SK-N-SH (cell line): ENCODE measurements at regions not wholly inside any gene's neighbourhood (a gene's known extent, or its start where the extent isn't known, plus 50 kb on each side); places are given as distances from the start of the nearest gene placed in this dataset.

ENCODE experiments used
- CTCF ChIP-seq: fragments of 200-600 bp; sonication (generic); IDR thresholded peaks from 2 replicates; pipeline ENCODE4 v1.6.1; 2017; ENCODE audit warnings: antibody characterized with exemption, mild to moderate bottlenecking, moderate library complexity
- EP300 ChIP-seq, 2 experiments: IDR thresholded peaks; 2 replicates each; pipeline versions ENCODE4 v1.4.0 to v1.6.1; 2012; ENCODE audit warnings: borderline replicate concordance in 1 of 2, low read depth in 1 of 2, low read length in 1 of 2
- MXI1 ChIP-seq: IDR thresholded peaks from 2 replicates; pipeline ENCODE4 v1.6.1; 2012; ENCODE audit warnings: mild to moderate bottlenecking, low read depth, low read length, improper control_type of control experiment
- NRF1 ChIP-seq: IDR thresholded peaks from 2 replicates; pipeline ENCODE4 v1.6.1; 2012; ENCODE audit warnings: low read depth, mild to moderate bottlenecking, low read length
- RAD21 ChIP-seq: IDR thresholded peaks from 2 replicates; pipeline ENCODE4 v1.6.1; 2012; ENCODE audit warnings: mild to moderate bottlenecking, low read length
- RCOR1 ChIP-seq: fragments of 150-350 bp; IDR thresholded peaks from 2 replicates; pipeline ENCODE4 v1.6.1; 2017; ENCODE audit warnings: antibody characterized with exemption, low read length
- REST ChIP-seq: IDR thresholded peaks from 2 replicates; pipeline ENCODE4 v1.6.1; 2012; ENCODE audit warnings: mild to moderate bottlenecking, low read depth, low read length, moderate library complexity
- RFX5 ChIP-seq: IDR thresholded peaks from 2 replicates; pipeline ENCODE4 v1.6.1; 2012; ENCODE audit warnings: mild to moderate bottlenecking, improper control_type of control experiment, low read length
- TCF12 ChIP-seq: IDR thresholded peaks from 2 replicates; pipeline ENCODE4 v1.4.0; 2012
- TEAD4 ChIP-seq: IDR thresholded peaks from 2 replicates; pipeline ENCODE4 v1.4.0; 2012; ENCODE audit warnings: mild to moderate bottlenecking, borderline replicate concordance; ENCODE audit not compliant: insufficient read depth
- YY1 ChIP-seq: IDR thresholded peaks from 2 replicates; pipeline ENCODE4 v1.4.0; 2012; ENCODE audit warnings: low read depth, mild to moderate bottlenecking
- TF ChIP-seq, protein P1 (sequence below): fragments of 150-350 bp; IDR thresholded peaks from 2 replicates; pipeline ENCODE4 v1.6.1; 2017; ENCODE audit warnings: antibody characterized with exemption, low read length, low read depth, borderline replicate concordance

DNA sequence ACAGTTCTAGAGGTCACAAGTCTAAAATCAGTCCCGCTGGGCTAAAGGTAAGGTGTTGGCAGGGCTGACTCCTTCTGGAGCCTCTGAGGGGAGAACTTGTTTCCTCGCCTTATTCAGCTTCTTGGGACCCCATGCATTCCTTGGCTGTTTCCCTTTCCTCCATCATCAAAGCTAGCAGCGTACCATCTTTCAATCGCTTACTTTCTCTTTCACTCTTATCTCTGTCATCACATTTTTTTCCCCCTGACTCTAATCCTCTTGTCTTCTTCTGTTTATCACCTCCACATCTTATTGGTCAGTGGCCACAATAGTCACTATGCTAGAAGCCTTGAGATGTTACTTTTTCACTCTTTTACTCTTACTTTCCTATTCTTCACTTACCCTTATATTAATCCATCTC is 72.5 kb upstream of the SPEF2 start:
- TF ChIP-seq CTCF (no peak), MXI1 (no peak), TEAD4 (no peak), TCF12 (no peak), EP300 (IDR thresholded peaks at IDR 0.05; ENCODE audit: borderline replicate concordance in 1 of 2, low read depth in 1 of 2, low read length in 1 of 2) (no peak), YY1 (no peak), RCOR1 (no peak), NRF1 (no peak), REST (no peak), RAD21 (no peak), RFX5 (no peak)
- TF ChIP-seq, protein P1, sequence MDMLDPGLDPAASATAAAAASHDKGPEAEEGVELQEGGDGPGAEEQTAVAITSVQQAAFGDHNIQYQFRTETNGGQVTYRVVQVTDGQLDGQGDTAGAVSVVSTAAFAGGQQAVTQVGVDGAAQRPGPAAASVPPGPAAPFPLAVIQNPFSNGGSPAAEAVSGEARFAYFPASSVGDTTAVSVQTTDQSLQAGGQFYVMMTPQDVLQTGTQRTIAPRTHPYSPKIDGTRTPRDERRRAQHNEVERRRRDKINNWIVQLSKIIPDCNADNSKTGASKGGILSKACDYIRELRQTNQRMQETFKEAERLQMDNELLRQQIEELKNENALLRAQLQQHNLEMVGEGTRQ = no peak
